Tibial nerve (tissue), 4 donors: ENCODE measurements at regions not wholly inside any gene's neighbourhood (a gene's known extent, or its start where the extent isn't known, plus 50 kb on each side); places are given as distances from the start of the nearest gene placed in this dataset.

ENCODE experiments used
- EP300 ChIP-seq, 2 donors: sonication (generic); formaldehyde crosslinking; IDR thresholded peaks; one replicate each; pipeline ENCODE4 v1.6.1; 2017; ENCODE audit warnings: antibody characterized with exemption in 2 of 2, mild to moderate bottlenecking in 1 of 2
- POLR2A ChIP-seq, 2 donors: fragments of 450-650 bp; IDR thresholded peaks; one replicate each; pipeline ENCODE4 v1.6.1; 2017; ENCODE audit warnings: antibody characterized with exemption in 2 of 2, mild to moderate bottlenecking in 2 of 2, moderate library complexity in 2 of 2
- TF ChIP-seq, protein P1 (sequence below), 5 experiments: fragments of 200-600 bp in 3 of 5; fragments of 450-650 bp in 2 of 5; sonication (generic) in 3 of 5; IDR thresholded peaks; one replicate each; pipeline ENCODE4 v1.5.1; 2016 to 2019; ENCODE audit warnings: antibody characterized with exemption in 5 of 5, mild to moderate bottlenecking in 3 of 5, moderate library complexity in 2 of 5

DNA sequence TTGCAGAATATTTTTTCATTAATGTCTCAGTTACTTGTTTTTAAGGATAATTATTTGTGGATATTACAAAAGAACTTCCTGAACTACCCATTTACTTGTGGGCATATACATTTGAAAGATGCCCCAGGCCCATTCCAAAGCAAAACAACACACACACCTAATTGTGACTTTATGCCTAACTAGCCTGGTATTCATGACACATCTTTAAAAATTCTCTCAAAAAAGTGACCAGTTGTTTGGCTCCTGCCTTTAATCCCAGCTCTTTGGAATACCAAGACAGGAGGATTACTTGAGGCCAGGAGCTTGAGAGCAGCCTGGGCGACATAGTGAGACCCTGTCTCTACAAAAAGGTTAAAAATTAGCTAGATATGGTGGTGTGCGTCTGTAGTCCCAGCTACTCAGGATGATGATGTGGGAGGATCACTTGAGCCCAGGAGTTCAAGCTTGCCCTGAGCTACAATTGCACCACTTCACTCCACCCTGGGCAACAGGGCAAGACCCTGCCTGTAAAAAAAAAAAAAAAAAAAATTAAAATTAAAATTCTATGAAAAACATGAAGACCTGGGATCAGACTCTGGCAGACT lies 51.7 kb upstream of the SLC4A7 start:
- TF ChIP-seq, protein P1, sequence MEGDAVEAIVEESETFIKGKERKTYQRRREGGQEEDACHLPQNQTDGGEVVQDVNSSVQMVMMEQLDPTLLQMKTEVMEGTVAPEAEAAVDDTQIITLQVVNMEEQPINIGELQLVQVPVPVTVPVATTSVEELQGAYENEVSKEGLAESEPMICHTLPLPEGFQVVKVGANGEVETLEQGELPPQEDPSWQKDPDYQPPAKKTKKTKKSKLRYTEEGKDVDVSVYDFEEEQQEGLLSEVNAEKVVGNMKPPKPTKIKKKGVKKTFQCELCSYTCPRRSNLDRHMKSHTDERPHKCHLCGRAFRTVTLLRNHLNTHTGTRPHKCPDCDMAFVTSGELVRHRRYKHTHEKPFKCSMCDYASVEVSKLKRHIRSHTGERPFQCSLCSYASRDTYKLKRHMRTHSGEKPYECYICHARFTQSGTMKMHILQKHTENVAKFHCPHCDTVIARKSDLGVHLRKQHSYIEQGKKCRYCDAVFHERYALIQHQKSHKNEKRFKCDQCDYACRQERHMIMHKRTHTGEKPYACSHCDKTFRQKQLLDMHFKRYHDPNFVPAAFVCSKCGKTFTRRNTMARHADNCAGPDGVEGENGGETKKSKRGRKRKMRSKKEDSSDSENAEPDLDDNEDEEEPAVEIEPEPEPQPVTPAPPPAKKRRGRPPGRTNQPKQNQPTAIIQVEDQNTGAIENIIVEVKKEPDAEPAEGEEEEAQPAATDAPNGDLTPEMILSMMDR (IDR thresholded peaks at IDR 0.05): no peak
- TF ChIP-seq EP300 (IDR thresholded peaks at IDR 0.05) (no peak), POLR2A (IDR thresholded peaks at IDR 0.05) (no peak)
